ENCODE measurements at regions not wholly inside any gene's neighbourhood (a gene's known extent, or its start where the extent isn't known, plus 50 kb on each side); places are given as distances from the start of the nearest gene placed in this dataset.
A peak's percentile ranks its signal among the peaks of the same experiment; 100 is the strongest.

- TF ChIP-seq USF1 (IDR thresholded peaks at IDR 0.05) (no peak), CEBPB (IDR thresholded peaks at IDR 0.05) (no peak), EP300 (IDR thresholded peaks at IDR 0.05; ENCODE audit: borderline replicate concordance) (no peak), YY1 (IDR thresholded peaks at IDR 0.05; ENCODE audit: low read depth) (no peak), TEAD4 (IDR thresholded peaks at IDR 0.05) (no peak), TAF1 (IDR thresholded peaks at IDR 0.05; ENCODE audit: low read depth) (no peak), RAD21 (IDR thresholded peaks at IDR 0.05; ENCODE audit: low read depth) (no peak), ZBTB7A (IDR thresholded peaks at IDR 0.05; ENCODE audit: low read depth) (no peak), NFIC (IDR thresholded peaks at IDR 0.05) (no peak), EGR1 (IDR thresholded peaks at IDR 0.05) (no peak), TCF12 (IDR thresholded peaks at IDR 0.05; ENCODE audit: low read depth) (no peak), MAX (IDR thresholded peaks at IDR 0.05) (no peak), REST (IDR thresholded peaks at IDR 0.05; ENCODE audit: low read depth) (no peak), CREB1 (IDR thresholded peaks at IDR 0.05; ENCODE audit: low read depth) (no peak), FOXM1 (IDR thresholded peaks at IDR 0.05; ENCODE audit: borderline replicate concordance, low read depth) (no peak)
Measured at GRCh38 chr12:126676434-126676833, 1590.5 kb upstream of the TMEM132C start.

GRCh38 chr12:126681676-126682075 lies 1585.3 kb upstream of the TMEM132C start:
- TF ChIP-seq TCF12 (IDR thresholded peaks at IDR 0.05; ENCODE audit: low read depth) (no peak), MAX (IDR thresholded peaks at IDR 0.05) (no peak), EP300 (IDR thresholded peaks at IDR 0.05; ENCODE audit: borderline replicate concordance) (no peak), REST (IDR thresholded peaks at IDR 0.05; ENCODE audit: low read depth) (peak; percentile 75)

GRCh38 chr12:126684703-126685102 lies 1582.3 kb upstream of the TMEM132C start:
- TF ChIP-seq REST (IDR thresholded peaks at IDR 0.05; ENCODE audit: low read depth) (no peak), MAX (IDR thresholded peaks at IDR 0.05) (no peak), EP300 (IDR thresholded peaks at IDR 0.05; ENCODE audit: borderline replicate concordance) (no peak), USF1 (IDR thresholded peaks at IDR 0.05) (no peak)

- TF ChIP-seq YY1 (IDR thresholded peaks at IDR 0.05; ENCODE audit: low read depth) (no peak), CREB1 (IDR thresholded peaks at IDR 0.05; ENCODE audit: low read depth) (no peak), REST (IDR thresholded peaks at IDR 0.05; ENCODE audit: low read depth) (no peak)
Measured at GRCh38 chr12:126685636-126686035, 1581.3 kb upstream of the TMEM132C start.
